GM19351 (cell line): ENCODE measurements at regions not wholly inside any gene's neighbourhood (a gene's known extent, or its start where the extent isn't known, plus 50 kb on each side); places are given as distances from the start of the nearest gene placed in this dataset.
A peak's percentile ranks its signal among the peaks of the same experiment; 100 is the strongest.

ENCODE experiments used
- ATAC-seq: cut with Tn5 transposase; IDR thresholded peaks from one replicate; pipeline ENCODE4 v1.9.1; 2021; ENCODE audit warnings: mild to moderate bottlenecking, moderate library complexity; ENCODE audit not compliant: unreplicated experiment

DNA sequence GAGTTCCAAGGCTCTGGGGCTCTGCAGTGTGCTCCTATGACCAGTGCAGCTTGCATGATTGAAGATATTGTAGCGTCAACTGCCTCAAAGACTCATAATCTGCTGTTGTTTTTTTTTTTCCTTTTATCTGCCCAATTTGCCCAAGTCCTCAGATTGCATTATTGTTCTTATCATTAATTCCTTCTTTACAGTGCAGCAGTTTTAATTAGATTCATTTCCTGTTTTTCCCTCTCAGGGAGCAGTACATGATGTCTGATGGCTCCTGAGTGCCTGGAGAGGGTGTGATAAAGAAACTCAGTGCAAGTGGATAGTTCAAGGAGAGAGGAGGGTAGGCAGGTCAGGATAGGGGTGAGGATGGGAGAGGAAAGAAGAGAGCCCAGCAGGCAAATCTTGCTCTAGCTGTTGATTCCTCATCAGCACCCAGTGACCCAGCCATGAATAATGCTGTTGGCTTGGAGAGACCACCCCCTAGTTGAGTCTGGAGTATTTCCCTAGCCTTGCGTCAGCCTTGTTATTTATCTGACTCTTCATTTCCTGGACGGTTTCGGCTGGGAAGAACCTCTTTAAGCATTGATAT lies 219.6 kb upstream of the SESN3 start:
- ATAC-seq: no peak

DNA sequence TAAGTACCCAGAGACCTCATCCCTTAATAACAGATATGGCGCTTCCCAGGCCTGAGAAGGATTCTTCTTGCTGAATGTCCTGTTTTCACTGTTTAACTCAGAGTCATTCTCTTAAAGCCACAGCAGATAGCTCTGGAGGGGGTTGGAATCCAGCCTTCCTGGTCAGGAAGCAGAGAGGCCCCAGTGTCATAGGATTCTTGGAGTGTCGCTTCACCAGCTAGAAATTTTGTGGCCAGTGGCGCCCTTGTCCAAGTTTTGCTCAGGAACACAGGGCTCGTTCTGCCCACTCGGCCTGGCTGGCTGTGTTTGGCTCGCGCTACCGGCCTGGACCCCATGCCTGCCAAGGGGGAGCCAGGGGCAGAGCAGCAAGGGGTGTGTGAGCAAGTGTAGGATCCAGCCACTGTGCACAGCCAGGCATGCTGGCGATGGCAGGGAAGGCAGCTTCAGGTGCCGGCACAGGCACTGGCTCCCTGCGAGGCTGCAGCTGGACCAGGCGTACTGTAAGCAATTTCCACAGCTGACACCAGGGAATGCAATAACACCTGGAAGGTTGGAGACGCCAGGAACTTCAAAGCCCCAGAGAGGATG lies 214.8 kb upstream of the SESN3 start:
- ATAC-seq: no peak

DNA sequence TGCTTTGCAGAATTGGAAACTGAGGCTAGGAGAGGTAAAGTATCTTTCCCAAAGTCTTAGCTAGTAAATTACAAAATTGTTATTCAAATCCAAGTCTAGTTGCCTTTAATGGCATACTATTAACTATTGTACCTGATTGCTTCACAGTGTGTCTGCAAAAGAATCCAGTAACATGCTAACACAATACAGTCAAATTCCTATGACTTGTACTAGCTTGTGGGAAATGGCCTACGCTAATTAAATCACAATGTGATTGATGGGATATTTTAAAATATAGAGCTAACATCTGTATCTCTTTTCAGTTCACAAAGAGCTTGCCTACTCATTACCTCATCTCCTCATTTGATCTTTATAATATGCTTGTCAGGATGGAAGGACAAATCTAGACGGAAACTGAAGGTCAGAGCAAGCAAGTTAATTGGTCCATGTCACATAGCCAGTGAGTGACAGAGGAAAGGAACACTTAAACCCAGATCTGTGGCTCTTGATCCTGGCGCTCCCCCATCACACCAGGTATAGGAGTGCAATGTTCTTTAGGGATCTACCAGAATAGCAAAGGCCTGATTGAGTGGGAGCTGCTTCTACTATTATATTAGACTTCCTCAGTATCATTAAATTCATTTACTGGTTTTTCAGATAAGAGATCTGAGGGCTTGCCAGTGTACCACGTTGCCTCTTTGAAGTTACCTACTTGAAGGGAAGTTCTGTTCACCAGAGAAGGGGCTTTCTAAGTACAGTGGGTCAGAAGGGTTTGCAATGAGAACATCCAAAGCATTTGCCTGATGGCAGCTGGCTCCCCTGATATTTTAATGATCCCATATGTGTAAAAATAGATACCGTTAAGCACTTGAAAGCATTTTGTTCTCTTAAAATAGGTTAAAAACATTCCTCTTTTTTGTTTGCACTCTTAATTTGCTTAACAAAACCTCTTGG lies 213.6 kb upstream of the SESN3 start:
- ATAC-seq: no peak

DNA sequence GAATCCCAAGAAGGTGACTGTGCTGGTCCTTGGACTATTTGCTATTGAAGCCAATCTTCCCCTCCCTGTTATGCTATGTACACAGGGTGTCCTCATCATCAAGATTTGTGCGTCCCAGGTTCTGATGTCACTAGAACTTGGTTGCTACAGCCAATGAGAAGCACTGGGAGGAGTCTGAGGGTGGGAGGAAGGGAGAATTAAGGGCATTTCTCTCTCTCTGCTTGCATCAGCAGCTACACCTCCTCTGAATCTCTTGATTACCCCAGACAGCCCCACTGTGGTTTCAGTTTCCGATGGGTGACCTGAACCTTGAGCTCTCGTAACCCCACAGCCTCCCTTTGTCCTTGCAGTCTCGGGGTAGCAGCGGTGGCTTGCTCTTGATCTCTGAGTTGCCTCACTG lies 212.4 kb upstream of the SESN3 start:
- ATAC-seq: peak; percentile 98

DNA sequence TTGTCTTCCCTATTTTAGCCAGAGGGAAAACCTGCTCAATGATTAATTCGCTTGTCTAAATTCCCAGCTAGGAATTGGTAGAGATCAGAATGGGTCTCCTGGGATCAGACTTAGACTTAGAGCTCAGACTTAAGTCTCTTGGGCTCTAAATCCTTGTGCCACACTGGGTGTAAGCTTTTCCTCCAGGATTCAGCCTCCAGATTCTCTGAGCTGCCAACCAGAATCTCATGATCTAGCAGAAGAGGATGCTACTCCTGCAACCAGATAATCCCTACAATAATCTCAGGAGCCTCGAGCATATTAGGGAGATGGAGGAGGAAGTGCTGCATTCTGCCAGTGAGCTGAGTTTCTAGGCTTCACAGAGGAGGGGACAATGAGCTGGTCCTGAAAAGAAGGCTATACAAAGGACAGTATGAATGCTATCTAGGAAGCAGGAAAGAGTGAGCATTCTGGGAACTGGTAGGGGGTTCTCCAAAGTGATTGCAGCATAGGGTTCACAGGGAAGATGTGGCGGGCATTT lies 211.6 kb upstream of the SESN3 start:
- no peak for ATAC-seq

DNA sequence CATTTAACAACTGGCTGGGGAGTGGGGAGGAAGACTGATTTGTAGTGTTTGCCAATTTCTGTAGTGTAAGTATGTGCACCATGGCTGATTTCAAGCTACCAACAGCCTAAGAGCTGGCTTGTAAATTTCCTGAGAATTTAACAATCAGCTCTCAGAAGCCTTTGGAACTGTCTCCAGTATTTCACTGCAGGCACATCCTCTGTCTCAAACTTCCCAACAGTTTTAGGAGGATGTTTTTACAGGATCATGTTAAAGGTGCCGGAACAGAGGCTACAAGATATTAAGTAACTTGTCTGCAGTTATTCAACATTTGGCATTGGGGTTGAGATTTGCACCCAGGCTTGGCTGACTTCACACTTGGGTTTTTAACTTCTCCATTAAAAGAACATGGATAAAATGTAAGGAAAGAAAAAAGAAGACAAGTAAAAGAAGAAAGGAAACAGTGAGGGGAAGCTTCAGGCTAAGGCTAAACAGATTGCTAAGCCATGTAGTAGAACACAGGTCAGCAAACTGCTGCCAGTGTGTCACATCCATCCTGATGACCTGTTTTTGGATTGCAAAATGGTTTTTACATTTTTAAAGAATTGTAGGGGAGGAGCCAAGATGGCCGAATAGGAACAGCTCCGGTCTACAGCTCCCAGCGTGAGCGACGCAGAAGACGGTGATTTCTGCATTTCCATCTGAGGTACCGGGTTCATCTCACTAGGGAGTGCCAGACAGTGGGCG lies 204.8 kb upstream of the SESN3 start:
- no peak for ATAC-seq

DNA sequence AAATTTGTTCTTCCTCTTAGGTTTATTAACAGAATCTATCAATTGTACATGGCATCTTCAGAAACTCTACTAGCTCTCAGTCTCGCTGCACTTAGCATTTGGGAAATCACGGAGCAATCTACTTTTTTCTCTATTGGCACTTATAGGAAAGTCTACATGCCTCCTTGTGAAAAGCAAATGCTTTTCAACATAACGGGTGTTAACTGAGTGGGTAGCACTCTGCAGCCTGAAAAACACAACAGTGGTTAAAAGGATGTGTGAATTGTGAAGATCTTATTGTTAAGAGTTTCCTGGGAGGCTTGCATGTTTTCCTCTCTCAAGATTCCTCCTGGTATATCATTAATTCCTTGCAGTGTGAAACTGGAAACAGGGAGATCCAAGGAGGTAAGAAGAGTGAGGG lies 204.2 kb upstream of the SESN3 start:
- no peak for ATAC-seq

DNA sequence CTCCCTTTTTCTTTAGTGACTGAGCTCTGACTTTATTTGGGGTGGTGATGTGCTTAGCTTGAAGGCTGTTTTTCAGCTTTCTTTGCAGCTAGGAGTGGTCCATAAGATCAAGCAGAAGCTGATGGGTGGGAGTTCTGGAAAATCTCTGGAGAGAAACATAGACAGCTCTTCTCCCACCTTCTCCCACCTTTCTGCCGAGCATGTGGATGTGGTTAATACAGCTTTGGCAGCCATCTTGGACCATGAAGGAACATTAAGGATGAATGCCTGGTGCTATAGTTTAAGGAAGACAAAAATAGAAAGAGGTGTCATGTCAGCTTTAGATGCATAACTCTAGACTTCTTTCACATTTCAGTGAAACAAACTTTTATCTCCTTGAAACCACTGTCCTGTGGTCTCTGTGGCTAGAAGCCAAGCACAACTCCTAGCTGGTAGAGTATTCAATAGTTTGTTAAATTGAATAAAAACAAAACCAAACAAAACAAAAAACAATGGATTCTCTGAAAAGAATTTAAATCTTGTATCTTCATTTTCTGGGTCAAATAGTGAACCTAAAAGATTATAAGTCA lies 203.6 kb upstream of the SESN3 start:
- ATAC-seq: no peak

DNA sequence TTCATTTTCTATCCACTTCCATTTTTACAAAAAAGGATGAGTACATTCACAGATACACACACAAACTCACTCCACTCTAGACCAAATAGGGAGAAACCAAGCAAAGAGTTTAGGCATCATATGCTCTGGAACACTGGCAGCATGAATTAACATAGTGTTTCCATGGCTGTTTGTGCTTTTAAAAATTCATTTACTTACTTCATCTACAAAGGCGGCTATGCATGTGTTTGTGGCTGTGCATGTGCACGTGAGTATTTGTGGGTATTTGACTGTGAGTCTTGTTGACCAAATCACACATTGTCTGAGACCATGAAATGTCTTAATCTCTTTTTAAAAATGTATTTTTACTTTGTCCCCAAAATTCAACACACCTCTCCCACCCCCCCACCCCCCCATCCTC lies 203.0 kb upstream of the SESN3 start:
- ATAC-seq: no peak

DNA sequence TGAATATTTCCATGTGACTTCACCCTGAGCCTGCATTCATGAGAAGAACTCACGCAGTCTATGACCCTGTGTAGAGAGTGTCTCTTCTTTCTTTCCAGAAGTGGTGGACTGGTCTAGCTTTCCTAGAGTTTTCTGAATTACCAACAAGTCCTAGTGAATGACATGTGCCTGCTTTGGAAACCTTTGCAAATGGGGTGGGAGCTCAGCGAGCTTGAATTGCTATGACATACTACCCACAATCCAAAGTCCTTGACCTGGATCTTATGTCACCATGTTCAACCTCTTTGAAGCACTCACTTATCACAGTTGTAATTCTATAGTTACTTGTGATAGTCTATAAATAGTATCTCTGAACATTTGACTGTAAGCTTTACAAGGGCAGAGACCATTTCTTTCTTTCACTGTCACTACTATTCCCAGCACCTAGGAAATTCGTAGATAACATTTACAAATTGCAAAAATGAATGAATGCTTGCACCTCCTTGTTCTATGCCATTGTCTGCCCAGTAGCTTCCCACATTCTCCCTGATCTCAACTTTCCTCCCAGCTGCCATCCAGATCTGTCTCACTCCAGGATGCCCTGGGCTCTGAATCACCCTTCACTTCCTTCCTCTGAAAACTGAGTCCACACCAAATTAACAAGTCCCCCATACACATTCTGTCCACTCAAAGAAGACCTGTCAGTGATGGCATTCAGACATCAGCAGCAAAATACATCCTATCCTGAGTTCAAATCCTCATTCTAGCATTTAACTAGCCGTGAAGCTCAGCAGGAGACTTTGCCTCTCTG lies 201.9 kb upstream of the SESN3 start:
- ATAC-seq: no peak

DNA sequence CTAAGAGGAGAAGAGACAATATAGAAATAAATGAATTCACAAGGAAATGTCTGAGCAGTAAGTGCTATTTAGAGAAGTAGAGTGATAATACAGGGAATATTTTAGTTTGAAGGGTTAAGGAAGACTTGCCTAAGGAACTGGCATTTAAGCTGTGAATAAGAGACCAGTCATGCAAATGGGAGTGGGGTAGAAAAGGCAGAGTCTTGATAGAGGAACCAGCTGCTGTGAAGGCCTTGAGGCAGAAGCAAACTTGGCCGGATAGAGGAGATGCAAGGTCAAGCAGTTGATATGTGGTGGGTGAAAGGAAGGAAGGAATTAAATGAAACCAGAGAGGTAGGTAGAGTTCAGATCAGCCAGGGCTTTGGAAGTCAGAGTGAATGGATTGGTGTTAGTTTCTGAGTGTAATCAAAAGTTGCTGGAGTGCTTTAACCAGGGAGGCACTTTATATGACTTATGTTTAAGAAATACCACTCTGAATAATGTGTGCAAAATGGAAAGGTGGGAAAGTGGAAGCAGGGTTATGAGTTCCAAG lies 198.4 kb upstream of the SESN3 start:
- ATAC-seq: no peak

DNA sequence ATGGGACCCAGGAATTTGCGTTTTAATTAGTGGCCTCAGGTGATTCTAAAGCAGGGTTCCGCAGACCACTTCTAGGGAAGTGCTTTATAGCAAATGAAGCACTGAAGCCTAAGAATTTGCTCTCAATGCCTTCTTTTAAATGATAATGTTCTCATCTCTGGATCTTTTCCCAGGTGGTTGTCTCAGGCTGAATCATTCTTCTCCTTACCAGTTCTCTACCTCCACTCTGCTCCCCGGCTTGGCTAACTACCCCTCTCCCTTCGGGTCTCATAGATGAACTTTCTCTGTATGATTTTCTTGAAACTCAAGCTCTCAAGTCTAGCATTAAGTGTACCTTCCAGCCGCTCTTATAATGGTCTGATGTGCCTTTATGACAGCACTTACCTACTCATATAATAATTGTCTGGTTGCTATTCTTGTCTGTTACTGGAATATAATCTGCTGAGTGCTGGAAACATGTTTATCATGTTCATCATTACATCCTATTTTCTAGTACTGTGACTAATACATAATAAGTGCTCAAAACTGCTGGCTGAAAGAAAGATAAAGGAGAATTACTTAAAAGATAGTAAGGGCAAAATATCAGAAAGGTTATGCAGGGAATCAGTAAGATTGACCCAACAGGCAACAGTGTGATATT lies 195.9 kb upstream of the SESN3 start:
- ATAC-seq: no peak

DNA sequence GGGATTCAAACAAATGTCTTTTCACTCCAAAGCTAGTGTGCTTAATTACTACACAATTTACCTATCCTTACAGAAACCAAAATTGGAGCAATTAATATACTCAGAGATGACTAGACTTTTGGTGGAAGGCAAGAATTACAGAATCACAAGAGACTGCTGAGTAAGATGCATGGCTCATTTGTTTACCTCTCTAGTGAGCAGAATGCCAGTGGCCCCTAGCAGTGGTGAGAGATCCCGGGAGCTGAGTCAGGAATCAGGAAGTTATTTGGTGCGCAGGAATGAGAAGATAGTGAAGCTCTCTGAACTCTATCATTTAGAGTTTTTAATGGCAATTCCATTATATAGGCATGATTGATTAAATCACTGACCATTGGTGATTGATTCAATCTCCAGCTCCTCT lies 188.9 kb upstream of the SESN3 start:
- ATAC-seq: no peak

DNA sequence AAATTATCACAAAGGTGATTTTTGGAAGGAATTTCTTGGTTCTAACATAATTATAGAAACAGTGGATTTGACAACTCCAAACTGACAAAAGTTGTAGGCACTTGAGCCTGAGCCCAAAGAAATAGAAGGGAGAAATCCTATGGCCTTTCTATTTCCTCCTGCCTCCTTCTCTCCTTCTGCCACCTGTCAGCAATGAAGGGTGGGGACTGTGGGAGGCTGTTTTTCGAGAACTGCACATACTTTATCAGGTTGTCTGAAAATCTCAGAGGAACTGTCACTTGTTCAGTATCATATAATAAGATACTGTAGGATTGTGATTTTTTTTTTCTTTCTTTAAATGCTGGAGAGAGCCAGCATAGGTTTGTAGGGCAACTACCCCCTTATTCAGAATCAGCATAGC lies 187.9 kb upstream of the SESN3 start:
- ATAC-seq: no peak

DNA sequence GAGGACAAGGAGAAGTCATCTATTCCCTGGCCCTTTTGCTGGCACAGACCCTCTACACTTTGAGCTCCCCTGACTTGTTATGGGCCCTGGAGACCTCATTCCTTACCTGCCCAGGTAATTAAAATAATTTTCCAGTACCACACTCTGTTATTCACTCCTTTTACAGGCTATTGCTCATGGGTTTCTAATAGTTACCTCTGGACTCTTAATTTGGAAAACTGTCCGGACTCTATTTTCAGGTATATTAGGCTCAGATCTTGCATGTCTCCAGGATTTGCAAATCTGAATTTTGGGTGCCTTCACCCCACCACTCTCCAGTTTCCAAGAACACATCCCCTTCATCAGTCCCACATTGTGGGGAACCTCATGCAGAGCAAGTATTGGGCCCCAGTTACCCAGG lies 186.8 kb upstream of the SESN3 start:
- ATAC-seq: no peak

DNA sequence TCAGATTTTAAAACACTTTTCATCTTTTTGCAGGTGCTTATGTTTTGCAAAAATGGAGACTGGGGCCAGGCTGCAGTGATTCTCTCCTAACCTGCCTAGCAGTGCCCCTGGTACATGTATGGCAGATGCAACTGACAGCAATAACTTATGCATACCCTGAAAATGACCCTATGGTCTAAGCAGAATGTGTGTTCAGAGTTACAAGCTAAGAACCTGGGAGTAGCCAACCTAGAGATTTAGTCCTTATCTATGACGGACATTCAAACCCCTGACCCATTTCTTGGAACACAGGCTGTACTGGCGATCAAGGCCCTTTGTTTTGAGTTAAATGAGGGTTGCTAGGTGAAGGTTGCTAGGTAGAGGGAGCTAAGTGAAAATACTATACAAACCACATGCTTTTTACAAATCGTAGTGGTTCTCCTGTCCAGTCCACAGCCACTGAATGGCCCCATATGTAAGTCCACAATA lies 184.9 kb upstream of the SESN3 start:
- ATAC-seq: no peak

DNA sequence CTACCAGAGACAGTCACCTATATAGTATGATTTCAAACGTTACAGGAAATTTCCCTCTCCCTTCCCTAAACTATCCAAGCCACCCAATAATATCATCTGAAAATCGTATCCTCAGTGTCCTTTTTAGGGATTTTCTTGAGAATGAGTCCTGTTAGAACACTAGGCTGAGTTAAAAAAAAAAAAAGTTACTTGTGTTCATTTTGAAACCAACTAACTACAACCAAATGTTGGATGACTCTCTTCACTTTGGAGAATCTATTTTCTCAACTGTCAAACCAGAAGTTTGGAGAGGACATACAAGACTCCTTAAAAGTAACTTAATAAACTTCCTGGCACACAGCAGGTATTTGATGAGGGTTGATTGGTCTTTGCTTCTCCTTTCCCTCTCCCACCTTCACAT lies 183.2 kb upstream of the SESN3 start:
- ATAC-seq: no peak

DNA sequence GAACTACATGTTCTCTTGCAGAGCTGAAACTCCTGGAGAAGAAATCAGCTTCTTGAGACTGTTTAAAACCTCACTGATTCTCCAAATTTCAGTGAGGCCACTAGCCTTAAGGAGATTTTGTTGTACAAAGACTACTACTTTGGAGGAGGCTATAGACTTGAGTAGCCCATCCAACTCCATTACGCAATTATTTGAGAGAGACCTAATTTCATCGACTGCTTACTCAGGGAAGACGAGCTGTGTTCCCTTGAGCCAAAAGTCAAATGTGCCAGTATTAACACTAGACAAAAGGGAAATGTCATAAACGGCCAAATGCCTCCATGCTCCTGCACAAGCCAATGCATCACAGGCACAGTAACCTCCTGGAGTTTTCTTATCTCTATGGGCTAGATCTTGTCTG lies 182.8 kb upstream of the SESN3 start:
- ATAC-seq: no peak

DNA sequence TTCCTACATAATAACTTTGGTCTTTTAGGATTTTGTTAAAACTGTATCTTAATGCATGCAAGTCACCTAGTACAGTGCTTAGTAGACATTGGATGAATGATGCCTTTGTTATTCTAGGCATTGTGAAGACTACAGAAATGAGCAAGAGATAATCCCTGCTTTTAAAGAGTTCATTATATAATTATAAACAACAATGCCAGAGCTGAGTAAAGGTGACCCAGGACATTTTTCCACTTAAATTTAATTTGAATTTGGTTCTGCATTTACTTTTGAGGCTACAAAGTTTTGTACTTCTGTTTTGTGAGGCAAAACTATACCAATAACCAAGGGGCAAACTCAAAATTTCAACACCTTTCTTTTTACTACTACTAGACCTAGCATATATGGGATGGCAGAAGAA lies 182.0 kb upstream of the SESN3 start:
- no peak for ATAC-seq
